G401 (cell line): ENCODE measurements at regions not wholly inside any gene's neighbourhood (a gene's known extent, or its start where the extent isn't known, plus 50 kb on each side); places are given as distances from the start of the nearest gene placed in this dataset.

ENCODE experiments used
- DNase-seq: peaks from one replicate; pipeline ENCODE4 v3.0.0-alpha.2; 2015; ENCODE audit warnings: low spot score
- in situ Hi-C: cut with HindIII; loops from 2 replicates; pipeline ENCODE4 v1.10.0; 2016; ENCODE audit warnings: low sequenced_read_pairs, mixed read lengths

DNA sequence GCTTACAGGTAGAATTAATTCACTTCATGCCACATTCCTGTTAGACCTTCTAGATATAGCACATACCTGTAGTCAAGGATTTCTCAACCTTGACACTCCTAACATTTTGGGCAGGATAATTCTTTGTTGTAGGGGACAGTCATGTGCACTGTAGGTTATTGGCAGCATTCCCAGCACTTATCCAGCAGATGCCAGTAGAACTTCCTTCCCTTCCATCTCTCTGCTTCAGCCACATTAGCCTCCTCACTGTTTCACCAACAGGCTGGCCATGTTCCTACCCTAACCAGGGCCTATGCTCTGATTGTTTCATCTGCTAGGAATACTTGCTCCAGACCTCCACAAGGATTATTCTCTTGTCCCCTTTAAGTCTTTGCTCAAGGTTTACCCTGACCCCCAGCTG lies 68.0 kb upstream of the STAC start:
- DNase-seq: peak; percentile 38
- in situ Hi-C loops: no loop called here

DNA sequence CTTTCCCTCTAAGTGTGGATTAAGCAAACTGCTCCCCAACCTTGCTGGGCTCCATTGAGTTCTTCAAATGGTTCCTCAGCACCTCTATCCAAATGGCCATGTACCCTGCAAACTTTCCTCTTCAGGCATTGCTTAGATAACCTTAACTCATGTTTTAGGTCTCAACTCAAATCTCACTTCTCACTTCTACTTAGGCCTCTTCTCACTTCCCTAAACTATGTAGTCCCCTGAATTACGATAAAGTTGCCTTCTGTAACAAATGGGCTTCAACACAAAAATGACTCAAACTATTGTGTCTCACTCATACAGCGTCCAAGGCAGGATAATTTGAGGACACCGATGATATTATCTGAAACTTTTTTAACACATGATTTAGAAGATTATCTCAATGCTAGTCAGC lies 62.4 kb upstream of the STAC start:
- in situ Hi-C loops: no loop called here
- no peak for DNase-seq

DNA sequence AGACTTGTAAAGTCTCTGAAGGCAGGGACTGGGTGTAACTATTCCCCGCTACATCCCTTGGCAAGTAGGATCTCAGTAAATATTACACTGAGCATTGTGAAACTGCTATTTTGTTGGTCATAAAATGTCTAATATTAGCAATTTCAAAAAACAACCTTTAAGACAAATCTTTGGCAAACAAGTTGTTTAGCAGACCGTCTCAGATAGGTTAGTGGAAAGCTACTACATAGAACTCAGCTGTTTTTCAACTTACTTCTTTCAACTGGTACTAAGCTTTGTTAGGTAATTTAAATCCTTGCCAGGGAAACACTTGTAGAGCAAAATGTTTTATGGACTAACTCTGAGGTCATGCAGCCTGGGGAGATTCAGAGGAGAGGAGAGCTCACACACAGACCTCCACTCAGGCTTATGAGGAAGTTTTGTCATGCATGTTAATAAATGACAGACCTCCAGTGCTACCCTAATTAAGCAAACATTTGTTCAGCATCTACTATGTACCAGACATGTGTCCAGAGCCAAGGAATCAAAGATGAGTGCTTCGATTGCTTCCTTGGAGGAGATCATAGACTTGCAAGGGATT lies 61.6 kb upstream of the STAC start:
- in situ Hi-C loops: no loop called here
- DNase-seq: no peak

GRCh38 chr3:36319680-36320079 lies 60.6 kb upstream of the STAC start:
- DNase-seq: no peak
- in situ Hi-C loops: no loop called here
